Sigmoid colon (tissue), 6 donors: ENCODE measurements at regions not wholly inside any gene's neighbourhood (a gene's known extent, or its start where the extent isn't known, plus 50 kb on each side); places are given as distances from the start of the nearest gene placed in this dataset.

Experiments
- DNase-seq: peaks from one replicate; pipeline ENCODE4 v3.0.0-alpha.2; 2019
- H3K27ac ChIP-seq, 4 donors: fragments of 200-600 bp; sonication (generic); one replicate each; pipeline ENCODE4 v1.5.1; 2016 to 2019; ENCODE audit warnings: mild to moderate bottlenecking in 1 of 4
- H3K27me3 ChIP-seq, 3 donors: fragments of 200-600 bp; sonication (generic); one replicate each; pipeline ENCODE4 v1.5.1; 2019; ENCODE audit warnings: mild to moderate bottlenecking in 1 of 3
- H3K36me3 ChIP-seq, 4 donors: fragments of 200-600 bp; sonication (generic); one replicate each; pipeline ENCODE4 v1.5.1; 2016 to 2019
- H3K4me1 ChIP-seq, 4 donors: fragments of 200-600 bp; sonication (generic); one replicate each; pipeline ENCODE4 v1.5.1; 2017 to 2019
- H3K4me3 ChIP-seq, 4 donors: fragments of 200-600 bp; sonication (generic); one replicate each; pipeline ENCODE4 v1.5.1; 2017 to 2019; ENCODE audit warnings: mild to moderate bottlenecking in 2 of 4, moderate library complexity in 1 of 4
- H3K9me3 ChIP-seq, 4 donors: fragments of 200-600 bp in 3 of 4; sonication (generic) in 3 of 4; one replicate each; pipeline versions ENCODE4 v1.5.1 to v1.6.1; 2013 to 2019
- CTCF ChIP-seq, 4 experiments: fragments of 450-650 bp in 3 of 4; fragments of 200-600 bp in 1 of 4; IDR thresholded peaks; one replicate each; pipeline ENCODE4 v1.5.1; 2016 to 2019; ENCODE audit warnings: antibody characterized with exemption in 4 of 4, mild to moderate bottlenecking in 3 of 4, moderate library complexity in 2 of 4
- EP300 ChIP-seq, 4 donors: sonication (generic); formaldehyde crosslinking; IDR thresholded peaks; one replicate each; pipeline ENCODE4 v1.6.1; 2017; ENCODE audit warnings: antibody characterized with exemption in 4 of 4
- POLR2A ChIP-seq, 2 donors: fragments of 450-650 bp; IDR thresholded peaks; one replicate each; pipeline ENCODE4 v1.6.1; 2016; ENCODE audit warnings: antibody characterized with exemption in 2 of 2, mild to moderate bottlenecking in 2 of 2, moderate library complexity in 2 of 2
- POLR2AphosphoS5 ChIP-seq, 4 donors: sonication (generic); formaldehyde crosslinking; IDR thresholded peaks; one replicate each; pipeline ENCODE4 v1.6.1; 2017; ENCODE audit warnings: antibody characterized with exemption in 4 of 4
- WGBS, 2 donors: extraction: QIAGEN DNeasy Blood & Tissue Kit; methylation state at CpG; one replicate each; pipeline ENCODE4 v1.1.7; 2013; 5-methylcytosine and 5-hydroxymethylcytosine counted together
- intact Hi-C: fragments of 100-400 bp; cut with DNase I; formaldehyde crosslinking; loops from one replicate; pipeline ENCODE4 v1.15.1; 2023
- donor health status: healthy with polysubstance abuse.
- donor health status: healthy.

- intact Hi-C loops = loop anchor here (10.0 kb wide), 1 partner anchor 89 kb away; no protein-coding TSS in a partner anchor
- Histone ChIP-seq H3K4me1 (peaks cover 0 to 20% (median 18%) of the 10 kb centered on the region in 4 donors), H3K36me3 (no peaks in the 10 kb centered on the region), H3K27ac (no peak overlapping the region), H3K27me3 (no peaks in the 10 kb centered on the region), H3K4me3 (no peak overlapping the region), H3K9me3 (no peaks in the 10 kb centered on the region)
- DNase-seq = no peak
- WGBS, 2 donors = 94 to 95% methylated on average over 1 of the region's 1 CpG
- TF ChIP-seq POLR2A (IDR thresholded peaks at IDR 0.05) (no peak), EP300 (IDR thresholded peaks at IDR 0.05) (no peak), POLR2AphosphoS5 (IDR thresholded peaks at IDR 0.05) (no peak), CTCF (IDR thresholded peaks at IDR 0.05) (no peak)
These were observed 203.5 kb upstream of the PFN2 start for GRCh38 chr3:150174179-150174578.

- no peaks in the 10 kb centered on the region for H3K36me3 ChIP-seq
- H3K27ac ChIP-seq = no peak overlapping the region
- intact Hi-C loops = loop anchor here (10.0 kb wide), 1 partner anchor 88 kb away; no protein-coding TSS in a partner anchor
- no peaks in the 10 kb centered on the region for H3K9me3 ChIP-seq
- H3K4me1 ChIP-seq = peaks cover 0 to 30% (median 25%) of the 10 kb centered on the region in 4 donors
- no peak for DNase-seq
- H3K4me3 ChIP-seq = no peak overlapping the region
- TF ChIP-seq EP300 (IDR thresholded peaks at IDR 0.05) = no peak
- TF ChIP-seq CTCF (IDR thresholded peaks at IDR 0.05) = no peak
- TF ChIP-seq POLR2AphosphoS5 (IDR thresholded peaks at IDR 0.05) = no peak
- TF ChIP-seq POLR2A (IDR thresholded peaks at IDR 0.05) = no peak
- H3K27me3 ChIP-seq = no peaks in the 10 kb centered on the region
- WGBS, 2 donors = 73 to 79% methylated on average over 2 of the region's 2 CpGs
These were observed 201.7 kb upstream of the PFN2 start for GRCh38 chr3:150172356-150172755.

GRCh38 chr3:150170852-150171520 lies 200.3 kb upstream of the PFN2 start:
- Histone ChIP-seq H3K27ac (peak overlapping the region in 1 of 4 donors; percentile 25), H3K9me3 (no peaks in the 10 kb centered on the region), H3K27me3 (no peaks in the 10 kb centered on the region), H3K4me1 (peaks cover 0 to 30% (median 25%) of the 10 kb centered on the region in 4 donors), H3K4me3 (no peak overlapping the region), H3K36me3 (no peaks in the 10 kb centered on the region)
- intact Hi-C loops = loop anchor here (10.0 kb wide), 1 partner anchor 86 kb away; no protein-coding TSS in a partner anchor
- DNase-seq = peak; percentile 65
- TF ChIP-seq POLR2AphosphoS5 (IDR thresholded peaks at IDR 0.05) (peak in 2 of 4 donors; percentile 9 to 35), POLR2A (IDR thresholded peaks at IDR 0.05) (no peak)
- whole genome bisulfite sequencing, 2 donors = 65 to 69% methylated on average over 6 of the region's 6 CpGs

- H3K36me3 ChIP-seq = no peaks in the 10 kb centered on the region
- intact Hi-C loops = no loop called here
- no peak for DNase-seq
- TF ChIP-seq CTCF (IDR thresholded peaks at IDR 0.05) (no peak), EP300 (IDR thresholded peaks at IDR 0.05) (peak in 2 of 4 donors; percentile 7 to 40), POLR2AphosphoS5 (IDR thresholded peaks at IDR 0.05) (peak; percentile 36 to 78 (median 73))
- H3K4me1 ChIP-seq = peaks cover 0 to 30% (median 25%) of the 10 kb centered on the region in 4 donors
- 70 to 83% methylated on average over 5 of the region's 5 CpGs for WGBS, 2 donors
- H3K27me3 ChIP-seq = no peaks in the 10 kb centered on the region
- H3K4me3 ChIP-seq = no peak overlapping the region
- H3K9me3 ChIP-seq = no peaks in the 10 kb centered on the region
- peak overlapping the region in 2 of 4 donors; percentile 48 to 56 for H3K27ac ChIP-seq
These were observed 198.7 kb upstream of the PFN2 start for GRCh38 chr3:150169330-150169940.

GRCh38 chr3:150168698-150169097 lies 198.0 kb upstream of the PFN2 start:
- Histone ChIP-seq H3K9me3 (no peaks in the 10 kb centered on the region), H3K4me3 (no peak overlapping the region), H3K4me1 (peaks cover 0 to 30% (median 25%) of the 10 kb centered on the region in 4 donors), H3K36me3 (no peaks in the 10 kb centered on the region), H3K27ac (peak overlapping the region in 2 of 4 donors; percentile 48 to 56), H3K27me3 (no peaks in the 10 kb centered on the region)
- peak; percentile 70 for DNase-seq
- intact Hi-C loops = no loop called here
- TF ChIP-seq EP300 (IDR thresholded peaks at IDR 0.05) (peak in 1 of 4 donors; percentile 17), CTCF (IDR thresholded peaks at IDR 0.05) (no peak), POLR2AphosphoS5 (IDR thresholded peaks at IDR 0.05) (peak in 3 of 4 donors; percentile 41 to 69 (median 54)), POLR2A (IDR thresholded peaks at IDR 0.05) (no peak)
- 58 to 71% methylated on average over 2 of the region's 2 CpGs for WGBS, 2 donors
